GM12865 (cell line): ENCODE measurements at regions not wholly inside any gene's neighbourhood (a gene's known extent, or its start where the extent isn't known, plus 50 kb on each side); places are given as distances from the start of the nearest gene placed in this dataset.

Experiments used
- DNase-seq: peaks from one replicate; pipeline ENCODE4 v3.0.0; 2010; ENCODE audit warnings: low read depth
- H3K4me3 ChIP-seq: 2 replicates; pipeline ENCODE4 v1.5.1; 2011; ENCODE audit warnings: mild to moderate bottlenecking, low read depth, low read length, control low read depth
- TF ChIP-seq, protein P1 (sequence below): IDR thresholded peaks from 2 replicates; pipeline ENCODE4 v1.5.1; 2011; ENCODE audit warnings: low read length, control low read depth, low read depth, inconsistent platforms; ENCODE audit not compliant: insufficient read depth; ENCODE audit errors: missing control alignments

DNA sequence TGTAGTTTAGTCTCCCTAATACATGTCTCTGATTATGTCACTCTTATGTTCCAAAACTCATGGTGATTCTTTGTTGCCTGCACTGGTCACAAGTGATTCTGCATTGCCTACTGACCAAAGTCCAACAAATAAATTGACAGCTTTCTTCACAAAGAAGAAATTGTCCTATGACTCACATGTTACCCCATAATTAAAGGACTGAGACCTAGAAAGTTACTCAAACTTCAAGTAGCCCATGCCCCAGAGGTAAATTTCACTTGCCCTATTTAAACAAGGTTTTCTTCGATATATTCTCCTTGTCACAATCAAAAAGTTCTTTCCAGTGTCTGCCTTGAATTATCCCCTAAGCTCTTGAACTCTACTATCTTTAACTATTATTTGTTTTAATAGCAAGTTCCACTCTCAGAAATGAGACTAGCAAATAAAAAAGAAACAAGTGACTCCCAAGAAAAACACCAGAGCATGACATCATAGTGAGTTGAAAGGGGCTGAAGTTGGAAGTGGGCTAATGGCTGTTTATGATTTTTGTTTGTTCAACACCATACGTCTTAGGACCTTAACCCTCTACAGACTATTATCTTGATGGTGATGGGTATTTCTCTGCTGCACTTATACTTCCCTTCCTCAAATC lies 94.5 kb upstream of the BLID start:
- DNase-seq, result no peak
- TF ChIP-seq, protein P1, sequence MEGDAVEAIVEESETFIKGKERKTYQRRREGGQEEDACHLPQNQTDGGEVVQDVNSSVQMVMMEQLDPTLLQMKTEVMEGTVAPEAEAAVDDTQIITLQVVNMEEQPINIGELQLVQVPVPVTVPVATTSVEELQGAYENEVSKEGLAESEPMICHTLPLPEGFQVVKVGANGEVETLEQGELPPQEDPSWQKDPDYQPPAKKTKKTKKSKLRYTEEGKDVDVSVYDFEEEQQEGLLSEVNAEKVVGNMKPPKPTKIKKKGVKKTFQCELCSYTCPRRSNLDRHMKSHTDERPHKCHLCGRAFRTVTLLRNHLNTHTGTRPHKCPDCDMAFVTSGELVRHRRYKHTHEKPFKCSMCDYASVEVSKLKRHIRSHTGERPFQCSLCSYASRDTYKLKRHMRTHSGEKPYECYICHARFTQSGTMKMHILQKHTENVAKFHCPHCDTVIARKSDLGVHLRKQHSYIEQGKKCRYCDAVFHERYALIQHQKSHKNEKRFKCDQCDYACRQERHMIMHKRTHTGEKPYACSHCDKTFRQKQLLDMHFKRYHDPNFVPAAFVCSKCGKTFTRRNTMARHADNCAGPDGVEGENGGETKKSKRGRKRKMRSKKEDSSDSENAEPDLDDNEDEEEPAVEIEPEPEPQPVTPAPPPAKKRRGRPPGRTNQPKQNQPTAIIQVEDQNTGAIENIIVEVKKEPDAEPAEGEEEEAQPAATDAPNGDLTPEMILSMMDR, result no peak
- H3K4me3 ChIP-seq, result no peak overlapping the region

DNA sequence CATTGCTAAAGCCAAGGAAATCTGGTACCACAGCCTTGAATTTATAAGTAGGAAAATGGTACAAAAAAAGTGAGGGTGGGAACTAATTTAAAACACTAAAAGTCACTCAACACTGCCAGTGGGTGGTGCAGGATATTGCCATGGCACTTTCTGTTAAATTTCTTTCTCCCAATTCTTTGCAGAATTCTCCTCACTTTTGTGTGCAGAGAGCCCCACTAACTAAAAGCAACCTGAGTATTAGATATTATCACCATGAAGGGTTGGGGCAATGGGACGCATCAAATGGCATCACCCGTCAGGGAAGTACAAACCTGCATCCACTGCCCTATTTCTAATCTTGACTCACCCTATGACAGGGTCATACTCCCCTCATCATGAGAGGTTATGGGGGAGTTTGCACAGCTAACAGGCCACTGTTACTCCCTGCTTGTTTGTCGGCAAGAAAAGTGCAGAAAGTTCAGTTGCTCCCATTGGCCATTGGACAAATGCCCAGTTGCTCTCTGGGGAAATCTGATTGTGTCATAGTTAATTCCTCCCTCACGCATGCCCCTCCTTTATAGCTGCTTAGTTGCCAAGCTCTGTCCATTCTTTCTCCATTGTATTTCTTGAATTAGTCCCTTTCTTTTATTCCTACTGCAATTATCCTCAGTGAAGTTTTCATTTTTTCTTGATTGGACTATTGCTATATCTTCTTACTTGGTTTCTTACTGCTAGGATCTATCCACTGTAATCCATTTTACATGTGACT lies 93.8 kb upstream of the BLID start:
- DNase-seq, result no peak
- TF ChIP-seq, protein P1, result no peak

DNA sequence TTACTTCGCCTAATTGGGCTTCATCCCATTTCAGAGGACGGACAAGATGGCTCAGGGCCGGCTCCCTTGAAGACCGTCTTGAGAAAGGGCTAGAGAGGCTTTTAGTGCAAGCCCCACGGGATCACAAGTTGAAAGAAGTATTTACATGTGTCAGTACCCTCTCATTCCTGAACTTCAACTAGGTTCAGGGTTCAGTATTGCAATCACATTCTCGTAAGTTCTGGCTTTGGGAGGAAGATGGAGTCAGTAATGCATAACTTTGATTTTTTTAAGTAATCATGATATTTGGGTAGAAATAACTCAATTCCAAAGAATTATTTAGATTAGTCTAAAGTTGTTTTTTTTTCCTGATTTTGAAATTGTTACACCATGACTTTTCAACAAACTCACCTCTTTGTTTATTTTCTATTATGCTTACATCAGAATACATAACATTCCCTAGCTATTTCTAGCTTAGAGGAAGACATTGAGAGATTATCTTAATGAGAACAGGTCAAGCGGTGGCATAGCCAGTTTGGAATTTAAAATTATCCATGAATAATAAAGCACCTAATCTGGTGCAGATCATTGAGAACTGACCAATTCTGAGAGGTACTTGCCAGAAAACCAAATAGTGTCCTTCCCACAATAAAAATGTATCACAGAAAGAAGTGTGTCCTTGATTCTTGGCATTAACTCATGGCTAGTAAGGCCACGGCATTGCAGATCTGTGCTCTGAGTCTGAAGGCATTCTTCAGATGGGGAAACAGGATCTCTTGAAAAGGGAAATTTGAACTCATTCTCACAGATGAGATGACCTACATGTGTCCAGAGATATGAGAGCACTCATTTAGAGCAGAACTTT lies 92.1 kb upstream of the BLID start:
- no peak overlapping the region for H3K4me3 ChIP-seq
- peak; percentile 4 for DNase-seq
- TF ChIP-seq, protein P1, result no peak

More for the DNA sequence above, 93.8 kb upstream of the BLID start:
- H3K4me3 ChIP-seq, result no peak overlapping the region

DNA sequence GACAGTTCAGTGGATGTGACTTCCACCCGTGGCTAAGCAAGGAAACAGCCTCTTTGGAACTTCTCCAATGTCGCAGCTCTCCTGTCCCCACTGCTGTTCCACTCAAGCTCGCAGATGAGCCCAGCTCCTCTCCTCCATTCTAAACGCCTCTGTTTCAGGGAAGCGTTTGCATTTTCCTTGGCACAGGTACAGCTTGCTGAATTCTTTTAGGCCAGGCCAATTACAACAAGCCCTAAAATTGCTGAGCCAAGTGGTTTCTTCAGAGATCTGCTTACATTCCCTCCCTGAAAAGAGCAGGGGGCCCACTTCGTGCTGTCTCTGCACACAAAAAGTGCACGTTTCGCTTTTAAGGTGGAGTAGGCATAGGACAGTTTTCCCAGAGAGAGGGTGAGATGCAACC lies 91.5 kb upstream of the BLID start:
- no peak for DNase-seq
- no peak overlapping the region for H3K4me3 ChIP-seq
- TF ChIP-seq, protein P1, result no peak

DNA sequence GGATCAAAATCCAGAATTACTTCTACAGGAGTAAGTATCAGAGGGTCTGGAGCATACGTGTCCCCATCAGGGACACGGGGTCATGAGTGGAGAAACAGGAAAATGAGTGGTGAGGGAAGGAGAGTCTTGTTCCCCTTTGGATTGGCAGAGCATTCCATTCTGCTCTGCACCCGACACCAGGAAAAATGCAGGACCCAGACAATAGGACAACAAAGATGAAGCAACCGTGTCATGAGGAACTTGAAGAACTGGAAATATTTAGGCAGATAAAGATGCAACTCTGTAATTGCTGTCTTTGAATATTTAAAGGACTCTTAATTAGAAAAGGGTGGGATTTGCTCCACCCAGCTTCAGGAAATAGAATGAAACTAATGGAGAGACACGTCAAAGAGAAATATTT lies 89.0 kb upstream of the BLID start:
- DNase-seq, result no peak
- TF ChIP-seq, protein P1, result no peak
- no peak overlapping the region for H3K4me3 ChIP-seq

DNA sequence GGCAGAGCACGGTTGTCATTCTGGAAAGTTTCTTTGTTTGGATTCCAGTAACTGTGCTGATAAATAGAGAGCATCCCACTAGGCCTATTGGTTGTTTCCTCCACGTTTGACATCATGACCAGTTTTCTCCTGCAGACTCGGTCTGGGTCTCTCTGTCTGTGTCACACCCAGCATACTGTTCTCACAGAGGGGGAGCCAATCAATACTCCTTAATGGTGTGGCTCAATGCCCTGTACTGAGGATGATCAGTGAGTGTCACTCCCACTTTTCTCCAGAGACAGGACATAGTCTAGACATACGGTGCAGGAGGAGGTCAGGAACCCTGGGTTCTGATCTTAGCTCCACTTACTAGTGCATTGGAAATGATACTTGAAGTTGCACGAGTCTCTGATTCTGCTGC lies 88.2 kb upstream of the BLID start:
- no peak for DNase-seq
- TF ChIP-seq, protein P1, result no peak
- H3K4me3 ChIP-seq, result no peak overlapping the region
